NCI-H345 (cell line): ENCODE measurements at regions not wholly inside any gene's neighbourhood (a gene's known extent, or its start where the extent isn't known, plus 50 kb on each side); places are given as distances from the start of the nearest gene placed in this dataset.
"Not testable (repeated sequence)": the region's sequence is repeated elsewhere in the genome, so short reads cannot be mapped to it uniquely, and the experiment has no call there.

Experiments used
- DNase-seq: peaks from one replicate; lab custom pipeline; 2025; lab: John Stamatoyannopoulos, UW

DNA sequence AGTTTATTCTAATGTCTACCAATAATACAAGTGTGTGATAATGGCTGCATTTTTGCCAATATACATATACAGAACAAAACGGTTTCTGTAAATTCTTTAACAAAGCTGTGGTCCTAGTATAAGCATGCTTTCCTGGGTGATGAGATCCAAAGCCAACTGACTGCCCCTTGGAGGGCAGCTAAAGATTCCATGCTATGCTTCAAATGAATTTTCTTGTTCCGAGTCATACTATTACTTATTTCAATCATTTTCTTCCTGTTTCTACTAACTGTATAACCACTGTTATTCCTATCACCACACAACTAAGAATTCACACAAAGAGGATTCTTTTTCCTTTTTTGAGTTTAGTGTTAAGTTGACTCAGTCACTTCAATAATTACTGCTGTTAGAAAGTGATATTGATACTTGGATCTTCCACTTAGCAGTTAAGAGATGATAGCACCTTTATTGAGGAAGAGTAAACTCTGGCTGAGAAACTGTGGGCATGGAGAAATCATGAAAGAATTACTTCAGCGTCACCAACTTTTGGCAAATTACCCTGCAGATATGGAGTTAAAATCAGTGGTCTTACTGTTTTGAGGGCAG, 197.5 kb downstream of the ARL4A start:
- DNase-seq: no peak

DNA sequence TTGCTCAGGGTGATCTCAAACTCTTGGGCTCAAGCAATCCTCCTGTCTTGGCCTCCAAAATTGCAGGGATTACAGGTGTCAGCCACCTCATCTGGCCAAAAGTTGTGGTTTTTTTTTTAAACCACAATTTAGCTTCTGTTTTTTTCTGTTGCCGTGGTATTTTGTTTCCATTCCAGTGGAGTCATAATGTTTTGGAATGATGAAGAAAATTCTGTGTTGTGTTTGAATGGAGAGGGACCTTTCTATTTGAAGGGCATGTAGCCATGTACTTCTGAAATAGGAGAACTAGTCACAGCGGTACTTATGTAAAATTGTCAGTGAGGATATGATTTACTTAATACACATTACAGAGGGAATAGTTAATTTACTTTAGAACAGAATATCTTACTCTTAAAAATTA, 201.3 kb downstream of the ARL4A start:
- no peak for DNase-seq

DNA sequence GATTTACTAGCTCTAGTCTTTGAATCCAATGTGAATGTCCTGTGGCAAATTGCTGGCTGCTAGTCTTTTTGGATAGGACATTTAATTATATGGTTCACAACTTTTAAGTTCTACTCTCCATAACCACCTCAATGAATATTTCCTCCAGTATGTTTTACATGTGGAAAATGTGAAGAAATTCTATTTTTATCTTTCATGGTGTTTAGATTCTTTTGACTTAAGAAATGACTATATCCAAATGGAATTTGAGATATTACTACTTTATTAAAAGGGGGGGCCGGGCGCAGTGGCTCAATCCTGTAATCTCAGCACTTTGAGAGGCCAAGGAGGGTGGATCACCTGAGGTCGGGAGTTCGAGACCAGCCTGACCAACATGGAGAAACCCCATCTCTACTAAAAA, 202.0 kb downstream of the ARL4A start:
- DNase-seq: no peak

DNA sequence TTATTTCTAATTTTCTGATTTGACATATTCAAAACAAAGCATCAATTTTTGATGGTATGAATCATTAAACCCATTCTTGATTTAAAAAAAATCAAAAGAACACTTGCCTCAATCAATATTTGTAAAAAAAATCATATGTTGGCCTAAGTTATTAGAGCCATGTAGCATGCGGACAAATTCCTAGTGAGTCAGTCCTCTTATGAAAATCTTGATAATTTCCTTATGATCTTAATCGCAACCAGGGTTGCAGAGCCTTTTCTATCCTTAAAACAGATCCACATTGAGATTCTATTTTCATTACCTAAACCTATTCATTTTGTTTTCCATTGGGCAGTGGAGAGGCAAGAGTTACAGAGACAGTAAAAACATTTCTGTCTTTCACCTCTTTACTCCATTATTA, 203.2 kb downstream of the ARL4A start:
- DNase-seq: no peak

DNA sequence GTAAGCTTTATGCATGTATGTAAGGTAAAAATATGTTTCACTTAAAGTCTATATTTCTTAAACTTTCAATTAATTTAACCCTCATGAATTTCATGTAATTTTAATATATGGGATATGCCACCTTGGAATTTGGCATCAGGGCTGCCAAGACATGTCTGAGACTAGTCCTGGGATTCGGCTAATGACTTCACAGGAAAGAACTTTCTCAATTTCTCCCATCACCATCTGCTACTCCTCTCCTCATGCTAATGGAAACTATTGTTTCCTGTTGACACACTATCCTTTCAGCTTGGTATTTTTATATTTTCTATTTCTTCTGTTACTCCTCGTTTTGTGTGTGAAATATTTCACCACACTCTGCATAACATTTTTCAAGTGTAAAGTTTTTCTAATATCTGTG, 205.9 kb downstream of the ARL4A start:
- DNase-seq: no peak

DNA sequence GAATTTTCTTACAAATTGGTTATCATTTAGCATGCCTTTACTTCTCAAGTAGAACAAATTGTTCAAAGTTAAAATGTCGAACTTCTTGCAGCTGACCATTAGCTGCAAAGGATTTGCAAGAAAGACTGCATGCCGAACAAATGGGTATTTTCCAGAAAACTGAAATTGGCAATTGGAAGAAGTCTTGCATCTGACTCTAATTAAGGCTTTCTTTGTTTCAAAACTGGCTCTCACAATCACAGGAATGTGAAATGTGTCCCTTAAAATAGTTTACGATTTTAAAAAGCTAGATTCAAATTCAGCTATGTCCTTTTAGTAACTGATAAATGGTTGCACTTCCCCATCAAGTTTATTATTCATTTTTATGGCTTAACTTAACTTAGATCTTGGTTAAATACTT, 207.9 kb downstream of the ARL4A start:
- DNase-seq: no peak

DNA sequence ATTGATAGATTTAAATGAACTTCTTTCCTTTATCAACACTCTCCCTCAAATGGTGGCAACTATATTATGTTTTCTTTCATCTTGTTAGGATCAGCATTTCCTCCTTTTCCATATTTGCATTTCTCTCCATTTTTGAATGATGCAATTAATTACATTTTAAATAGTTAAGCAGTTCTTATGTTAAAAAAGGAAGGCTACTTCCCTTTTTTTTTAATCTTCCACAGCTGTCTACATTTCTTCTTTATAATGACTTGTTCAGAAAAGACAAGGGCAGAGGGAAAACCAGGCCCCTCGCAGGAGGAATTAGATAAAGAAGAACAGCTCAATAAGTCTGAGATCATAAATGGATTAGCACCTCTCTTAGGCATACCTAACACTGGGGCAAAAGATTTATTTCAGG, 208.9 kb downstream of the ARL4A start:
- no peak for DNase-seq

DNA sequence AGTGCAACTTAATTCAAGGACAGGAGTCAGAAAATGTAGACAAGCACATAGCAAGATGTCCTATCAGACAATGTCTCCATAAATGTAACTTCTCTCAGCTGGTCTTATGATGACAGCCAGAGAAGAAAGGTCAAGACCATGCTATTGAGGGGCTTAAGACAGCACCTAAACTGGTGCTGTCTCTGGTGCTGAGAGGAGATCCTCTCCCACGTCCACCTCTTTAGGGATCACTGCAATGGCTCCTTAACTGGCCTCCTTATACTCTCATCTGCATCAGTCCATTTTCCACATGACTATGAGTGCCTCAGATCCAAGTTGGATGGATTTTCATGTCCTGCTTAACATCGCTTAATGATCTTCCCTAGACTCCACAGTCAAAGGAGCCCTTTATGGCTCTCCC, 210.6 kb downstream of the ARL4A start:
- no peak for DNase-seq

DNA sequence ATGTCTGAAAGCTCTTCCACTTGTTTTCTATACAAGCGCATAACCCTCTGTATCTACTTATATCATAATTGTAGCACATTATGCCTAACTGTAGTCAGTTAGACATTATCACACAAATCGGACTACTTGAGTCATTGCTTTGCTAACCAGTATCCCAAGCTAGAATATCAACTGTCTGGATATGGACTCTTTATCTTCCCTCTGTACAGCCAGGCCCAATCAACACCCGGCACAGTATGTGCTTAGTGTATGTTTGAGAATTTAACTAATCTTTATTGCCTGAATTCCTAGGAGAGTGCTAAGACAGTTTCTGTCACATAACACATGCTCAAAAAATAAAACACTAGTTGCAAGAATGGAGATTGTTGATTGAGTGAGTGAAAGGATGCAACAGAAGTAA, 211.2 kb downstream of the ARL4A start:
- DNase-seq: no peak

DNA sequence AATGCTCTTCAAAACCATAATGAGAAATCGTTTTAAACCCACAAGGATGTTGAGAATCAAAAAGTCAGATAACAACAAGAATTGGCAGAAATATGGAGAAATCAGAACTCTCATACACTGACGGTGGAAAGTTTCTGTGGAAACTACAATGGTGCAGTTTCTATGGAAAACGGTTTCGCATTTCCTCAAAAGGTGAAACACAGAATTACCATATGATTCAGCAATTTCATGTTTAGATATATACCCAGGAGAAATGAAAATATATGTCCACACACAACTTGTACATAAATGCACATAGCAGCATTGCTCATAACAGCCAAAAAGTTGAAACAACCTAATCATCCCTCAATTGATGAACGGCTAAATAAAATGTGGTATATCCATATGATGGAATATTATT, 218.2 kb downstream of the ARL4A start:
- DNase-seq: no peak

DNA sequence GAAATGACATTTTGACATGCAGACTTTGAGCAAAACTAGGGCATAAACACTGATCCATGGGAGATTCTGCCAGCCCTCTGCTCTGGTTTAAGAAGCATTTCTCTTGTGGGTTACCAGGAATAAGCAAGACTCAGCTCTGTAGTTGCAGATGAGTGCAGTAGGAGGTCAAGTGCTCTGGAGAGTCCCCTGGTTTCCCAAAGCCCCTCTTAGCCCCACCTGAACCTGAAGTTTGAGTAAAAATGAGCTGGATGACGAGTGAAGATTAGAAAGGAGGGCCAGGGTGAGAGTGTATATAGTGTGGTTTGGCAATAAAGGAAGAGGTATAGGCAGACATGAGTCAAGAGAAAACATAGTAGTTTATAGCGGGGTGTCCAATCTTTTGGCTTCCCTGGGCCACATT, 220.3 kb downstream of the ARL4A start:
- no peak for DNase-seq

DNA sequence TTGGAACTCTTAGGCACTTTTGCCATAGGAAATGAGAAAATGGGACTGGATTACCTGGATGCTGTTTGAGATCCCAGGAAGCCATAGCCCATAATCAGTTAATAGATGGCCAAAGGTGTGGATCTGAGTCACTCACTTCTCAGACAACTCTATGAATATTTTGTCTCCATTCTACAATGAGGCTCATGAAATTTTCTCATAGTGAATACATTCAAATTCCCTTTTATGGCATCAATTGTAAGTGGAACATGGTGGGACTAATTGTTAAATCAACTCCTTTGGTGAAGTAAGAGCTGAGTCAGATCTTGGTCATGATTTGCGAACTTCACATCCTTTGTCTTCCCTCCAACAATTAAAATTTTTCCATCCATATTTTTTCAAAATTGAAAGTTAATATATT, 222.1 kb downstream of the ARL4A start:
- no peak for DNase-seq

DNA sequence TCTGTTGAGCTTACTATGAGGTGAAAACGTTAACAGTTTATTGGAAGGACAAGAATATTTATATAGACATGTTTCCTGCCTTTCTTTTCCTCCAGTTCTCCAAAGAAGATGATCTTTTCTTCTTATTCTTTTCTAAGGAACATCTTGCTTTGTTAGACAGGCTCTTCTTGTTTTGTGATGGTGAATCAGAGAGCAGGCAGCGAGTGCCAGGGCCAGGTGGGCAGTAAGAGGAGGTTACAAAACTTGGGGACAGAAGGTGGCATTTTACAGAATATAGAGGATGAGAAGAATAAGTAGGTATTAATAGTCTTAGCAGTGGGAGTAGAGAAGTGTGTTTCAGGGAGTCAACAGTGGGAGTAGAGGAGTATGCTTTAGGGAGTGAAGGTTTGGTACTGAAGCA, 223.6 kb downstream of the ARL4A start:
- no peak for DNase-seq

DNA sequence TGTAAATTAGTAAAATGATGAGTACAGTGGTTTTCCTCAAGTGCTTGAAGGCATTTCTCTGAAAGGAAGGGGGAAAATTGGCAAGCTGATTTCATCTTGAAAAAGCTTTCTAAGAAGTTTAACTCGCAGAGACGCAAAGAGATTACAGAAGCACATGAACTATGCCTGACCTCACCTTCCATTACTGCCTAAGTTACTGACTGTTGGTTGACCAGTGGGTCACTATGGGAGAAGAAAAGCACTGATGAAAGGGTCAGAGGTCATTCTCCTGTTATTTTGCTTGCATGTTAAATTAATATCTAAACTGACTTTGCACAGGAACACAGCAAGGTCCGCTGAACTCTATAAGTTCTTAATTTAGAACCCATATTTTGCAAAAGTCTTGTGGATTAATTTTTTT, 225.6 kb downstream of the ARL4A start:
- no peak for DNase-seq

DNA sequence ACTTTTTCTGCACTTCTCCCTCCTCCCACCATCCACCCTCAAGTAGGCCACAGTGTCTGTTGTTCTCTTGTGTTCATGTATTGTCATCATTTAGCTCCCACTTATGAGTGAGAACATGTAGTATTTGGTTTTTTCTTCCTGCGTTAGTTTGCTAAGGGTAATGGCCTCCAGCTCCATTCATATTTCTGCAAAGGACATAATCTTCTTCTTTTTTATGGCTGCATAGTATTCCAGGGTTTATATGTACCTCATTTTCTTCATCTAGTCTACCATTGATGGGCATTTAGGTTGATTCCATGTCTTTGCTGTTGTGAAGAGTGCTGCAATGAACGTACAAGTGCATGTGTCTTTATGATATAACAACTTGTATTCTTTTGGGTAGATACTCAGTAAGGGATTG, 230.4 kb downstream of the ARL4A start:
- no peak for DNase-seq

DNA sequence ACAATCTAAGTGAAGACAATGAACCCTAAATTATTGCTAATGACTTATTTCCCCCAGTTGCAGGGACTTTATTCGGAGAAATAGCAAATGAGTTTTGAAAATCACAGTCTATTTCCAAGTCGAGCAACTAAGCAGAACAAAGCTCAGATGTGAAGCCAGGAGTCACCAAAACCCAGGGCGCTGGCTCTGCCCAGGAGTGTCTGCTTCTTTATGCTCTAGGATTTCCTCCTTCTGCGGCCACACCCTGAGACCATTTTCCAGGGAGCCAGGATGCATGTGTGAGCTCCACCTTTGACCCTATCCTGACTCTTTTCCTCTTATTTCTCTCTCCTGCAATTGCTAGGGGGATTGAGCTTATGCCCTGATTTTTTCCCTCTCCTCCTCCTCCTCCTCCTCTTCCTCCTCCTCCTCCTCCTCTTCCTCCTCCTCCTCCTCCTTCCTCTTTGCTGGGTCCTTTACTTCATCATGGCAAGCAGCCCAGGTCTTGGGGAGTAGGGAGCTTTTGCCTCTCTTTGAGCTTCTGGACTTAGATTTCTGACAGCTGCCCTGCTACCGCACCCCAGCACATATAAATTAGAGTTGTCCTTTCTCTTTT, 234.4 kb downstream of the ARL4A start:
- DNase-seq: no peak

DNA sequence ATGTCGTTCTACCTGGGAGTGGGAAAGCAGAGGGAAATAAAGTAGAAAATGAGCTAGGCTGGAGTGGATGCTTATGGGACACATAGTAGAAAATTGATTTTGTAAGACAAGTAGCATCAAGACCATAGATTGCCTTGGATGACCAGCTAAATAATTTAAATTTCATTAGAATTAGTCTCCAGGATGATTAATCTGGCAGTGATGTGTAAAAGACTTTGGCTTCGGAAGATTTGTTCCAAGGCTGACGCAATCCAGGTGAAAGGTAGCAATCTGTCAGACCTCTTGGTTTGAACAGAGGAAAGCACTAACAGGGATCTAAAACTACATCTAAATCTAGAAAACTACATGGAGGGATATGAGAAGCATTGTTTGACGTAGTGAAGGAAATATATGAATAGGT, 236.5 kb downstream of the ARL4A start:
- DNase-seq: no peak

DNA sequence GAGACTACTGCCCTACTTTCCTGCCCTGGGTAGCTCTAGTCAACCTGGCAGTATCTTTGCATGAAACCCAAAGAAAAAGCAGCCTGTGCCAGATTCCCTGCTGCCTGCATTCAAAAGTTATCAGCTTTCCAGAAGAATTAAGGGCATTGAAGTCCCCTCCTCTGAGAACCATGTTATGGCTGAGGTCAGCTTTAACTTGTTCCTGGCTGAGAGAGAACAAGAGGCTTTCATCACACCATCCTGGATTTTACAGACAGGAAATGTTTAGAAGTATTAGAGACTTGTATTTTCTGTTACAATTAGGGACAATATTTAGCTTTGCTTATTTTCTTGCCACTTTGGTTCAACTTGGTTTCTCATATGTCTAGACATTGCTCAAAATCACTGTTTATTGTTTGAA, 238.8 kb downstream of the ARL4A start:
- no peak for DNase-seq

DNA sequence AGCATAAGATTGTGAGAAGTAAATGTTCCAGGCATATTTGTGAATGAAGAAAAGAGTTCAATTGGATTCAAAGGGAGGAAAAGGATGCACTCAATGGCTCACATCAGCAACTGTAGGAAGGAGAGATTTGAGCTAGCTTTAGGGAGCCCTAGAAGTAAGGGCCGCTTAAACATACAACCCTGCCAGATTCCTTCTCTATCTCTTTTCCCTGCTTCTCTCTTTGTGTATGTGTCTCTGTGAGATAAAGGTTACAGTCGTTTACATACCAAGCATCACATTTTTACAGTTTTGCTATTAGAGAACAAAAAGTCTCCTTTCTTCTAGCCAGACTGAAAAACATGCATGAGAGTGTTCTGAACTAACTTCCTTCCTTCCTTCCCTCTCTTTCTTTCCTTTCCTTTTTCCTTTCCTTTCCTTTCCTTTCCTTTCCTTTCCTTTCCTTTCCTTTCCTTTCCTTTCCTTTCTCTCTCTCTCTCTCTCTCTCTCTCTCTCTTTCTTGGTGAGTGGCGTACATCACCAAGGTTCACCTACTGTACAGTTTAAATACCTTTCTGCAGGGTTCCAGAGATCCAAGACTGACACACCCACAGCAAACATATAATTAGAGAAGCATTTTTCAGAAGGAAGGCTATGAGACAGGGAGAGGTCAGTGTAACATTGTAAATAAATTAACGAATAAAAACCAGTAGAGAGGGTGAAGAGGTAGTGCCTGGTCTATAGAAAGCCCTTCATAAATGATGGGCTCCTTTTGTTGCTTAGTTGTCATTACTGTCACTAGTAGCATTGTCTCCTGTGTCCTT, 240.4 kb downstream of the ARL4A start:
- no peak for DNase-seq

DNA sequence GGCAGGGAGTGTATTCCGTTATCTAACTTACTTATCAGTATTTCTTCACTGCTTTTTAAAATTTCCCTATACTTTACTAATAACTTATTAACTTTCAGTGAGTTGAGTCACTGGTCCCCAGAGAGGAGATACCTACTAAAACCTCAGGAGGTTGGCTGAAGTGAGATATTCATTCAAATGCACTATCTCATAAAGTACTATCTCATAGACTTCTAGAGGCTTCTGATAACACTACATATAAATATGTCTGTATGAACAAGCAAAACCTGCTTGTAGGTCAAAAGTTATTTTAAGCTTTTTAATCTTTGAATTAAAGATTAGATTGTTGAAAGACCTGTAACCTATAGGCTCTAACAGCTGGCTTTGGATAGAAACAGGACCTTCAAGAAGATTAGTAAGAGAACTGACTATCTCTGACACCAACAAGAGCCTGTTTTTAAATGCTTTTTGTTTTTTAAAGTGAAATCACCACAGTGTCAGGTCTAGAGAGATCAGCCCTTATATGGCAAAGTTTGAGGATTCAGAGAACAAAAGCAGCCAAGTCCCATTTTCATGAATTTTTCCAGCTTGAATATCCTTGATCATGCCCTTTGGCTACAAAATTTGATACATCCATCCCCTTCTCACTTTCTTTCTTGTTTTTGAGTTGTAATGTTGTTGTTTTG, 242.2 kb downstream of the ARL4A start:
- no peak for DNase-seq

DNA sequence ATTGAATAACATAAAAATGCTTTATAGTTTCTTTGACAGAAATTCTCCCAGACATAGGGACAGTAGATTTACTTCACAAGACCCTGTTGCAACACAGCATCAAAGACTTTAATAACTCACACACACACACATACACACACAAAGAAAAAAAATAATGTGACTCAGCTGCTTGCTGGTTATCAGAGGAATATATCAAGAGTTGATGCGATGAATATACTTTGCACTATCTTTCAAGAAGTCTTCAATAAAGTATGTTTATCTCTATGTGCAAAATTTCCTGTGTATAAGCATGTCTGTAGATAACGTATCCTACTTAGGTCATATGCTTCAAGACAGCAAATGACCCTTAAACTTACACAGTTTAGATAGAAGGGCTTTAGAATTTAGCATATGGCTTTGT, 243.1 kb downstream of the ARL4A start:
- DNase-seq: no peak

DNA sequence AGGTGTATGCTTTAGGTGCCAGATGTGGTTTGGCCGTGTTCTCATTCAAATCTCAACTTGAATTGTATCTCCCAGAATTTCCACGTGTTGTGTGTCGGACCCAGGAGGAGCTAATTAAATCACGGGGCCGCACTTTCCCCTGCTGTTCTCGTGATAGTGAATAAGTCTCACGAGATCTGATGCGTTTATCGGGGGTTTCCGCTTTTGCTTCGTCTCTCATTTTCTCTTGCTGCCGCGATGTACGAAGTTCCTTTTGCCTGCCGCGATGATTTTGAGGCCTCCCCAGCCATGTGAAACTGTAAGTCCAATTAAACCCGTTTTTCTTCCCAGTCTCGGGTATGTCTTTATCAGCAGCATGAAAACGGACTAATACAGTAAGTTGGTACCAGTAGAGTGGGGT, 244.0 kb downstream of the ARL4A start:
- not testable (repeated sequence) for DNase-seq

DNA sequence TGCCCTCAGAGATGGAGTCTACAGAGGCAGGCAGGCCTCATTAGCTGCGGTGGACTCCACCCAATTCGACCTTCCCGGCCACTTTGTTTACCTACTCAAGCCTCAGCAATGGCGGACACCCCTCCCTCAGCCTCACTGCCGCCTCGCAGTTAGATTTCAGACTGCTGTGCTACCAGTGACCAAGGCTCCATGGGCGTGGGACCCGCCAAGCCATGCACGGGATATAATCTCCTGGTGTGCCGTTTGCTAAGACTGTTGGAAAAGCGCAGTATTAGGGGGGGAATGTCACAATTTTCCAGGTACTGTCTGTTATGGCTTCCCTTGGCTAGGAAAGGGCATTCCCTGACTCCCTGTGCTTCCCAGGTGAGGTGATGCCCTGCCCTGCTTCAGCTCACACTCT, 252.3 kb downstream of the ARL4A start:
- no peak for DNase-seq
